ENCODE measurements at regions not wholly inside any gene's neighbourhood (a gene's known extent, or its start where the extent isn't known, plus 50 kb on each side); places are given as distances from the start of the nearest gene placed in this dataset.

GRCh38 chr12:38101753-38102152 is 214.8 kb upstream of the ALG10B start:
- Histone ChIP-seq H3K4me2 (ENCODE audit: low read depth, low read length) (no peak overlapping the region), H3K9ac (ENCODE audit: low read depth, low read length) (no peak overlapping the region), H4K8ac (ENCODE audit: low read depth in 2 of 2, low read length in 2 of 2) (no peak overlapping the region), H2AFZ (replicated peaks; ENCODE audit: low read length, poor library complexity) (no peak overlapping the region), H3K27me3 (ENCODE audit: control insufficient read depth, insufficient read depth, low read length) (no peaks in the 10 kb centered on the region), H3K56ac (ENCODE audit: extremely low read depth, insufficient read depth, low read length) (no peak overlapping the region), H4K20me1 (ENCODE audit: insufficient read depth, low read length) (no peaks in the 10 kb centered on the region), H3K18ac (ENCODE audit: low read depth, low read length) (no peak overlapping the region), H3K36me3 (ENCODE audit: control insufficient read depth, insufficient read depth, low read length) (no peaks in the 10 kb centered on the region), H3K4me1 (ENCODE audit: control insufficient read depth, insufficient read depth, low read length) (no peaks in the 10 kb centered on the region), H4K91ac (ENCODE audit: insufficient read depth, low read depth, low read length) (no peak overlapping the region), H3K27ac (ENCODE audit: insufficient read depth, low read length) (no peak overlapping the region), H2BK15ac (ENCODE audit: low read depth, low read length) (no peak overlapping the region), H3K9me1 (ENCODE audit: insufficient read depth, low read length) (no peaks in the 10 kb centered on the region), H3K4ac (ENCODE audit: low read depth, low read length) (no peak overlapping the region), H3K4me3 (ENCODE audit: insufficient read depth, low read depth, low read length) (no peak overlapping the region), H2BK5ac (ENCODE audit: low read depth, low read length, poor library complexity, severe bottlenecking) (no peak overlapping the region), H2BK20ac (ENCODE audit: low read depth, low read length) (no peak overlapping the region), H3K23ac (ENCODE audit: low read depth, low read length) (no peak overlapping the region), H3K14ac (replicated peaks; ENCODE audit: low read depth, low read length) (no peak overlapping the region), H2AK9ac (replicated peaks; ENCODE audit: low read depth, low read length, poor library complexity) (no peak overlapping the region), H4K5ac (ENCODE audit: low read depth, low read length) (no peak overlapping the region), H2BK120ac (ENCODE audit: low read depth, low read length) (no peak overlapping the region), H3K79me1 (ENCODE audit: low read depth in 1 of 2, low read length in 2 of 2) (no peaks in the 10 kb centered on the region), H2AK5ac (ENCODE audit: low read depth, low read length) (no peak overlapping the region), H3K9me3 (ENCODE audit: control insufficient read depth, insufficient read depth, low read length) (peaks cover 7% of the 10 kb centered on the region)
- ChIA-PET POLR2A (ENCODE audit: unreplicated experiment) (no interaction called here), CTCF (no interaction called here)
- WGBS, 2 experiments (ENCODE audit: extremely low coverage in 2 of 2, insufficient read length in 1 of 2) = no CpG with 5 or more reads among the region's 3 CpGs
- ATAC-seq (ENCODE audit: low read depth) (no peak), DNase-seq (no peak)
- TF ChIP-seq MAZ (IDR thresholded peaks at IDR 0.05; ENCODE audit: borderline replicate concordance, low read depth, low read length) = no peak
- no peak for TF ChIP-seq MAFK (IDR thresholded peaks at IDR 0.05; ENCODE audit: low read depth, low read length)
- TF ChIP-seq CEBPB (IDR thresholded peaks at IDR 0.05; ENCODE audit: low read depth, low read length) = no peak
- no peak for TF ChIP-seq RAD21 (IDR thresholded peaks at IDR 0.05; ENCODE audit: low read length)
- TF ChIP-seq SMC3 (IDR thresholded peaks at IDR 0.05; ENCODE audit: low read depth, low read length) = no peak
- TF ChIP-seq BHLHE40 (IDR thresholded peaks at IDR 0.05; ENCODE audit: low read depth, low read length) = no peak
- no peak for TF ChIP-seq USF2 (IDR thresholded peaks at IDR 0.05; ENCODE audit: low read depth, low read length)
- TF ChIP-seq CTCF (conservative IDR thresholded peaks at IDR 0.05; ENCODE audit: low read depth, low read length) = no peak
- TF ChIP-seq NFE2L2 (IDR thresholded peaks at IDR 0.05; ENCODE audit: low read depth, low read length) = no peak
- no peak for TF ChIP-seq CHD1 (IDR thresholded peaks at IDR 0.05; ENCODE audit: low read depth, low read length)
- TF ChIP-seq MXI1 (IDR thresholded peaks at IDR 0.05; ENCODE audit: borderline replicate concordance, low read depth, low read length) = no peak
- TF ChIP-seq RFX5 (IDR thresholded peaks at IDR 0.05; ENCODE audit: low read depth, low read length) = no peak
- no peak for TF ChIP-seq RCOR1 (IDR thresholded peaks at IDR 0.05; ENCODE audit: insufficient replicate concordance, low read length)
- intact Hi-C loops (cut with micrococcal nuclease) (no loop called here), in situ Hi-C loops (cut with MboI; ENCODE audit: low sequenced_read_pairs) (no loop called here), dilution Hi-C loops (cut with HindIII; ENCODE audit: low sequenced_read_pairs, unreplicated experiment) (no loop called here)
- BruUV-seq (replicated peaks) = no TSS peak
